Ishikawa (cell line): ENCODE measurements at regions not wholly inside any gene's neighbourhood (a gene's known extent, or its start where the extent isn't known, plus 50 kb on each side); places are given as distances from the start of the nearest gene placed in this dataset.

Experiments
- CEBPB ChIP-seq: IDR thresholded peaks from 2 replicates; pipeline ENCODE4 v1.6.1; 2012
- CREB1 ChIP-seq: IDR thresholded peaks from 2 replicates; pipeline ENCODE4 v1.6.1; 2012; ENCODE audit warnings: low read depth
- EGR1 ChIP-seq: IDR thresholded peaks from 2 replicates; pipeline ENCODE4 v1.6.1; 2012
- EP300 ChIP-seq: IDR thresholded peaks from 2 replicates; pipeline ENCODE4 v1.6.1; 2012; ENCODE audit warnings: borderline replicate concordance
- FOXM1 ChIP-seq: IDR thresholded peaks from 2 replicates; pipeline ENCODE4 v1.6.1; 2012; ENCODE audit warnings: low read depth, borderline replicate concordance
- MAX ChIP-seq: IDR thresholded peaks from 2 replicates; pipeline ENCODE4 v1.6.1; 2012
- NFIC ChIP-seq: IDR thresholded peaks from 2 replicates; pipeline ENCODE4 v1.6.1; 2012
- RAD21 ChIP-seq: IDR thresholded peaks from 2 replicates; pipeline ENCODE4 v1.6.1; 2012; ENCODE audit warnings: low read depth
- REST ChIP-seq: IDR thresholded peaks from 2 replicates; pipeline ENCODE4 v1.6.1; 2012; ENCODE audit warnings: low read depth, mild to moderate bottlenecking
- TAF1 ChIP-seq: IDR thresholded peaks from 2 replicates; pipeline ENCODE4 v1.6.1; 2012; ENCODE audit warnings: low read depth, mild to moderate bottlenecking
- TCF12 ChIP-seq: IDR thresholded peaks from 2 replicates; pipeline ENCODE4 v1.6.1; 2012; ENCODE audit warnings: low read depth
- TEAD4 ChIP-seq: IDR thresholded peaks from 2 replicates; pipeline ENCODE4 v1.6.1; 2012
- YY1 ChIP-seq: IDR thresholded peaks from 2 replicates; pipeline ENCODE4 v1.6.1; 2012; ENCODE audit warnings: low read depth
- ZBTB7A ChIP-seq: IDR thresholded peaks from 2 replicates; pipeline ENCODE4 v1.6.1; 2012; ENCODE audit warnings: low read depth
- TF ChIP-seq, protein P1 (sequence below): IDR thresholded peaks from 2 replicates; pipeline ENCODE4 v1.6.1; 2012

DNA sequence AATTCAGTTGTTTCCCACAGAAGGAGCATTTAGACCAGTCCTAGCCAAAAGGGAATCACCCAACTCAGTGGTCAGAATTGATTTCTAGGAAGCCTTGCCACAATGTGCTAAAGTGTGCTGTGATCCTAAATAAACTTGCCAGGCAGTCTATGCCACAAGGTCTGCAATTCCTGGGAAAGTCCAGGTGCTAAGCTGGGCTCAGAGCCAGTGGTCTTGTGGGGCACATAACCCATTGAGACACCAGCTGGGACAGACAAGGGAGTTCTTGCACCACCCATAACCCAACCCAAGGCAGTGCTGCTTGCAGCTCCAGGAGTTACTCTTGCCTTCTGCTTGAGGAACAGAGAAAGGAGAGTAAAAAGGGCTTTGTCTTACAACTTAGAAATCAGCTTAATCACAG, 489.5 kb upstream of the SPRY2 start:
- TF ChIP-seq NFIC (no peak), CREB1 (no peak), TCF12 (no peak), REST (no peak), EGR1 (no peak), ZBTB7A (no peak), TEAD4 (no peak), YY1 (no peak), TAF1 (no peak)

DNA sequence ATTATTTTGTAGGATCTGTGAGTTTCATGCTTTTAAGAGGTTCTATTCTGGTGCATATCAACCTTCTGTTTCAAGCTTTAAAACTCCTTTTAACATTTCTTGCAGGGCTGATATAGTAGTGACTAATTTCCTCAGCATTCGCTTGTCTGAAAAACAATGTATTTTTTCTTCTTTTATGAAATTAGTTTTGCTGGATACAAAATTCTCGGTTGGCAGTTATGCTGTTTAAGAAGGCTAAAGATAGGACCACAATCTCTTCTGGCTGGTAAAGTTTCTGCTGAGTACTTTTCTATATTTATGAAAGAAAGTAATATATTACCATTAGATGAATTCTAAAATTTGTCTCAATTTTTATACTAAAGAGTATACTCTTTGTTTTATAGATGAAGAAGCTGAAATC, 487.8 kb upstream of the SPRY2 start:
- TF ChIP-seq CEBPB, result no peak
- no peak for TF ChIP-seq EP300
- TF ChIP-seq CREB1, result no peak
- no peak for TF ChIP-seq TCF12
- no peak for TF ChIP-seq NFIC
- TF ChIP-seq TAF1, result no peak
- TF ChIP-seq, protein P1, sequence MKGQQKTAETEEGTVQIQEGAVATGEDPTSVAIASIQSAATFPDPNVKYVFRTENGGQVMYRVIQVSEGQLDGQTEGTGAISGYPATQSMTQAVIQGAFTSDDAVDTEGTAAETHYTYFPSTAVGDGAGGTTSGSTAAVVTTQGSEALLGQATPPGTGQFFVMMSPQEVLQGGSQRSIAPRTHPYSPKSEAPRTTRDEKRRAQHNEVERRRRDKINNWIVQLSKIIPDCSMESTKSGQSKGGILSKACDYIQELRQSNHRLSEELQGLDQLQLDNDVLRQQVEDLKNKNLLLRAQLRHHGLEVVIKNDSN, result no peak
- TF ChIP-seq MAX, result no peak
- TF ChIP-seq RAD21, result no peak
- TF ChIP-seq TEAD4, result no peak
- no peak for TF ChIP-seq REST
- TF ChIP-seq YY1, result no peak
- TF ChIP-seq FOXM1, result no peak
- no peak for TF ChIP-seq EGR1

- TF ChIP-seq ZBTB7A (no peak), MAX (no peak), FOXM1 (no peak), EP300 (no peak), CREB1 (no peak), REST (no peak), TEAD4 (no peak), TCF12 (no peak), RAD21 (no peak), NFIC (no peak)
- TF ChIP-seq, protein P1, result no peak
Measured at GRCh38 chr13:80825276-80825675, 484.4 kb upstream of the SPRY2 start.

- TF ChIP-seq ZBTB7A (no peak), FOXM1 (no peak), EGR1 (no peak), CREB1 (no peak), EP300 (no peak), TAF1 (no peak), REST (no peak), CEBPB (no peak), YY1 (no peak), TCF12 (no peak), NFIC (no peak), MAX (no peak), TEAD4 (no peak), RAD21 (no peak)
- TF ChIP-seq, protein P1, result no peak
Measured at GRCh38 chr13:80824229-80824628, 483.3 kb upstream of the SPRY2 start.
